Right hindlimb (tissue), 1 donor: ENCODE measurements at regions not wholly inside any gene's neighbourhood (a gene's known extent, or its start where the extent isn't known, plus 50 kb on each side); places are given as distances from the start of the nearest gene placed in this dataset.
A peak's percentile ranks its signal among the peaks of the same experiment; 100 is the strongest.

ENCODE experiments used
- DNase-seq: peaks from one replicate; pipeline ENCODE4 v3.0.0-alpha.2; 2018

GRCh38 chr6:14910692-14911547 is 334.9 kb upstream of the JARID2 start:
- DNase-seq, result no peak

DNA sequence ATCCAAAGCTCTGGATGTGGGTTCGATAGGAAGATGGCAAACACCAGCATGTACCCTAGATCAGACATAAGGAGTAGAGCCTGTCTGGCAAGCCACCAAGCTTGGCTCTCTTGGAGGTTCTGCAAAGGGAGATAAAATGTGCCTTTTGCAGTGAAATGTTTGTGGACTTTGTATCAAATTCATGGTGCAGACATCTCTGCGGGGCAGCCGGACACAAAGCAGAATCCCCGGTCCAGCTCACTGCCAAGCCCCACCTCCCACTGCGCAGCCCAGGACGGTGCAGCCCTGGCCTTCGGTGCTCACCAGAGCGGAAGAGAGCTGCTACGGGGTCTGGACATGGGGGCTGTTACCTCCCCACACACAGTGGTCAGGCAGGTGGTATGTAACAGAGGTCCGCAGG is 333.6 kb upstream of the JARID2 start:
- no peak for DNase-seq

DNA sequence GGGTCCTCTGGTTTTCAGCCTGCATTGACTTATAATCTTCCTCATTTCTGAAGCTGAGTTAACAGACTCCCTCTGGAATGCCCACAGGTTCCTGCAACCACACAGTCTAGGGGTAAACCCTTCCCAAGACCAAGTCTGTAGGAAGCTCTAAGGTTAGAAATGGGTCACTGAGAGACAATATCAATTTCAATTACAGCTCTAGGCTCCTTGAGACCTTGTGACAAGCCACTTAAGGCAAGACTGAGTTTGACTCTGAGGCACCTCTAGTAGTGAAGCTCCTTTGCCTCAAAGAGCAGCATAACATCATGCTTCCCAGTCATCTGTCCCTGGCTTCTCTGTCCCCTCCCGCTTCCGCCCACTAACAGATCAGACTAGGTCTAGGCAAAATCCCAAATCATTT is 333.2 kb upstream of the JARID2 start:
- DNase-seq, result no peak

- DNase-seq, result no peak
Observed at GRCh38 chr6:14913931-14914330, 331.9 kb upstream of the JARID2 start.

DNA sequence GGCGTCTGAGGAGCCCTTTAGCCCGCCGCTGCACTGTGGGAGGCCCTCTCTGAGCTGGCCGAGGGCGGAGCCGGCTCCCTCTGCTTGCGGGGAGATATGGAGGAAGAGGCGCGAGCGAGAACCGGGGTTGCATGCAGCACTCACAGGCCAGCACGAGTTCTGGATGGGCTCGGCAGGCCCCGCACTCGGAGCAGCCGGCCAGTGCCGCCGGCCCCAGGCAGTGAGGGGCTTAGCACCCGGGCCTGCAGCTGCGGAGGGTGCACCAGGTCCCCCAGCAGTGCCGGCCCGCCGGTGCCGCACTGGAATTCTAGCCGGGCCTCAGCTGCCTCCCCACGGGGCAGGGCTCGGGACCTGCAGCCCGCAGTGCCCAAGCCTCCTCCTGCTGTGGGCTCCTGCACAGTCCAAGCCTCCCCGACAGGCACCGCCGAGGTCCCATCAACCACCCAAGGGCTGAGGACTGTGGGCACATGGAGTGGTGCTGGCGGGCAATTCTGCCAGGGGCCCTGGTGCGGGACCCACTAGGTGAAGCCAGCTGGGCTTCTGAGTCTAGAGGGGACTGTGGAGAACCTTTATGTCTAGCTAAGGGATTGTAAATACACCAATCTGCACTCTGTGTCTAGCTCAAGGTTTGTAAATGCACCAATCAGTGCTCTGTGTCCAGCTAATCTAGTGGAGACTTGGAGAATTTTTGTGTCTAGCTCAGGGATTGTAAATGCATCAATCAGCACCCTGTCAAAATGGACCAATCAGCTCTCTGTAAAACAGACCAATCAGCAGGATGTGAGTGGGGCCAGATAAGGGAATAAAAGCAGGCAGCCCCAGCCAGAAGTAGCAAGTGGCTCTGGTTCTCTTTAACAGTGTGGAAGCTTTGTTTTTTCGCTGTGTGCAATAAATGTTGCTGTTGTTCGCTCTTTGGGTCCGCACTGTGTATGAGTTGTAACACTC is 329.7 kb upstream of the JARID2 start:
- no peak for DNase-seq

DNA sequence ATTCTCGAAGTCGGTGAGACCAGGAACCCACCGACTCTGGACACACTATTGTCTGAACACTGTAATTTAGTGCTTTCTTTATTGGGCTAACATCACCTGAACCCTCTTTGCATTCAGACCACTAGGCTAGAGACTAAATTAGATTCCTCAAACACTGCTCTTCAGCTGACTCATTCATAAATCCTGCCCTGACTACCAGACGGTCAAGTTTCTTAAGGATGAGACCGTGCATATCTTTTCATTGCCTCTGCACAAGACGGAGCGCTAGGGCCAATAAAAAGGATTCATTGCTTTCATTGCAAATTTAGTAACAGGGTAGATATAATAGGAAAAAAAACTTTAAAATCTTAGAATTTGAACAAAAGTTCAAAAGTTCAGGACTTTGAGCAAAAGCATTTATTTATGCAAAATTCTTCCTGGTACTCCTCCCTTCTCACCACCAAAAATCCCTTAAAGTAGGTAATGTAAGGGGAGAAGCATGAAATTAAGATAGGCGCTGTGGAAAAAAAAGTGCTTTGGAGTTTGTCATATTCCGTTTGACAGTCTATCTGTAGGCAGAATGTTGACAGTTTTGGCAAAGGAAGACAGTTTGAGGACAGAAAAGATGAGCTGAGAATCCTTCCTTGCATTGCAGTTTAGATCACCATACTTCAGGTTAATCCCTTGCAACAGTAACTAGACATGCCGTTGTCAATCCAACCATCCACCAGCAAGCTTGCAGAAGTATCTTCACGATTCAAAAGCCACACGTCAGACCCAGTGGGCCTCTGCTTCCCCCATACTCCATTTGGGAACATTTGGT is 328.6 kb upstream of the JARID2 start:
- no peak for DNase-seq

GRCh38 chr6:14918200-14918907 is 327.5 kb upstream of the JARID2 start:
- peak; percentile 35 for DNase-seq

- DNase-seq, result no peak
Observed at GRCh38 chr6:14919038-14919670, 326.7 kb upstream of the JARID2 start.

GRCh38 chr6:14920276-14920675 is 325.6 kb upstream of the JARID2 start:
- no peak for DNase-seq

DNA sequence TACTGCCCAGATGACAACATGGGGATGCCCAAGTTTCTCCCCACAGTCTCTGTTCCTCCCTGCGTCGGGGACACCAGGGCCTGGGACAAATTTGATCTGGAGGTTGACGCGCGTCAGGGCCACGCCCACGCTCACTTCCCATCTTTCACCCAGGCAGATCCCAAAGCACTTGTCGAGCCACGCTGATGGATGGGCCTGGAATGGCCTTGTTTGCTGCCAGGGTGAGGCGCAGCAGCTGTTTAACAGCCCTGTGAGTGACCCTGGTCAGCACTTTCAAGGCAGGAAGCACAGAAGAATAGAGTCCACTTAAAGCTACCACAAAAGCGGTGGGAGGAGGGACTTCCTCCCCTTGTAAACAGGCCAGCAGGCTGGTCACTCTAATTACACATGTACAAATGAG is 324.7 kb upstream of the JARID2 start:
- DNase-seq, result peak; percentile 47

GRCh38 chr6:14921878-14922671 is 323.8 kb upstream of the JARID2 start:
- DNase-seq, result no peak

- no peak for DNase-seq
Observed at GRCh38 chr6:14922706-14923460, 323.0 kb upstream of the JARID2 start.

DNA sequence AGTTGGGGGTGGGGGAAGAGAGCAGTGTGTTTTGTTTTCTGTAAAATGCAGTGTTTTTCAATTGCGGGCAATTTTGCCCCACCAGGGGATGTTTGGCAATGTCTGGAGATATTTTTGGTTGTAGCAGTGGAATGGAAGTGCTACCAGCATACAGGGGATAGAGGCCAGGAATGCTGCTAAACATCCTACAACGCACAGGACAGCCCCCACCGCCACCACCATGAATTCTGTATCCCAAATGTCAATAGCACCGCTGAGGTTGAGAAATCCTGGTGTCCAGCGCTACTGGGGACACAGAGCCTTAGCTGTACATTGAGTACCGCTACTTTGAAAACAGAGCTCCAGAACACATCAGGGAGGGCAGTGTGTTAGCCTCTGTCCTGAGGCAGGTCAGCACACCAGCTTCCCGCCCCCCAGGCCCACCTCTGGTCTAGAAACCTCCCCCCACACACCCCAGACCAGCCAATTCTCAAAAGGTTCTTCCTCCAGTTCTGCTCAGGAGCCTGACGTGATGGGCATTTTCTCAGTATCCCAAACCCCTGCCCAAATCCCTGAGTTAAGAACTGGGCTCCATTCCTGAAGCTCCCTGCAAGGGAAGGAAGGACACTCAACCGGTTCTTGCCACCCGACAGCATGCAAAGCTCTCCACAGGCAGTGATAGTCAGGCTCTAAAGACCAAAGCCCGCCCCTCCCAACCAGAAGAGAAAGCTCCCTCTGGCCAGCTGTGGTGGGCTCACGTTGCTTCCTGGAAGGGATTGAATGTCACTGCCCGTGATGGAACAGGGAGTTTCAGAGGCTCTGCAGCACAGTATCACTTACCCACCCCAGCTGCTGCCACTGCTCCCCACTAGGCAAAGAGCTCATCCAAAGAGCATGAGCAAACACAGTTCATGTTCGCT is 321.5 kb upstream of the JARID2 start:
- peak; percentile 85 for DNase-seq

- peak; percentile 34 for DNase-seq
Observed at GRCh38 chr6:14925025-14925698, 320.7 kb upstream of the JARID2 start.

- no peak for DNase-seq
Observed at GRCh38 chr6:14925699-14926026, 320.2 kb upstream of the JARID2 start.

- no peak for DNase-seq
Observed at GRCh38 chr6:14927398-14927797, 318.5 kb upstream of the JARID2 start.

DNA sequence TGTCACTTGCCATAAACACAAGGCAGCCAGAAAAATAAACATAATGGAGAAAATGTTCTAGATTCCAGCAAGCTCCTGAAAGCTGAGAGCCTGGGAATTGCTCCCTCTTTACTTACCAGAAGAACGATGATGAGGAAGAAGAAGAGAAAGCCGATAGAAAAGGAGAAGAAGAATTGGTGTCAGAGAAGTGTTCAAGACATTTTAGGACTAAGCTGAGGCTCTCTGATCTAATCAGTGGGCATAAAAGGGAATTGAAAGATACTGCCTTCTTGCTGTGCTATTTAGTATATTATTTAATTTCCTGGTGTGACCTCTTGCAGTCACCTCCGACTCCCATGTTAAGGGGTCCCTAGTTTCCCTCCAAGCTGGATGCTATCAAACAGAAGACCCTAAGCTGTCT is 316.6 kb upstream of the JARID2 start:
- no peak for DNase-seq

DNA sequence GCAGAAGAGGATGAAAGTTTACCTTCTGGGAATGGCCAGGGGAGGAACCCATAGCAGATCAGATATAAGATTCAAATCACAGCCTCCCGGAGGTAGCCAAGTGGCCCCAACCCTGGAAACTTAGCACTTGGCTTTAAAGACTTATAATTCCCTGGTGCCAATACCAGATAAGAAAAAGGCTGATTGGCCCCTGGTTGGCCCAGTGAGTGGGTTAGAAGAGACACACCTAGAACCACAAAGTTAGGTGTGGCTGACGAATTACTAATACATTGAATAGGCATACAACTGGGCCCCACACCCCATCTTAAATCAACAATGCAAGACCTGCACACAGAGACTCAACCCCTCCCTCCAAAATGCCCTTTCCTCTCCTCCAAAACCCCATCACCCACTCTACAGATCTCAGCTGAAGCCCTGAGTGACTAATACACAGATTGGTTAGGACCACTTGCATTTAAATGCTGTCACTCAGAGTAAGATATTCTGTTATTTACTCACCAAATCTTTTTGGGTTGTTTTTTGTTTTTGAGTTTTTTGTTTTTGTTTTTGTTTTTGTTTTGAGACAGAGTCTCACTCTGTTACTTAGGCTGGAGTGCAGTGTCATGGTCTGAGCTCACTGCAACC is 315.4 kb upstream of the JARID2 start:
- DNase-seq, result no peak
